AG04449 (cell line): ENCODE measurements at regions not wholly inside any gene's neighbourhood (a gene's known extent, or its start where the extent isn't known, plus 50 kb on each side); places are given as distances from the start of the nearest gene placed in this dataset.
"Not testable (repeated sequence)": the region's sequence is repeated elsewhere in the genome, so short reads cannot be mapped to it uniquely, and the experiment has no call there.

Source experiments
- CTCF ChIA-PET: fragments of 350-600 bp; formaldehyde crosslinking; extraction: SDS; loops from one replicate; lab custom pipeline; 2021; ENCODE audit warnings: antibody characterized with exemption; lab: Yijun Ruan, JAX
- POLR2A ChIA-PET: fragments of 400-600, 350-600 bp; formaldehyde crosslinking; extraction: SDS; loops from one replicate; lab custom pipeline; 2020; ENCODE audit warnings: antibody characterized with exemption, inconsistent platforms; lab: Yijun Ruan, JAX
- DNase-seq: peaks from one replicate; pipeline ENCODE4 v3.0.0-alpha.2; 2010; ENCODE audit warnings: low read depth, low spot score
- H3K4me3 ChIP-seq: 2 replicates; pipeline ENCODE4 v1.5.1; 2011; ENCODE audit warnings: low read depth, mild to moderate bottlenecking, control low read depth, low read length
- CTCF ChIP-seq: IDR thresholded peaks from one replicate; pipeline ENCODE4 v1.5.1; 2011; ENCODE audit warnings: mild to moderate bottlenecking, moderate library complexity, low read length, control low read depth, inconsistent platforms; ENCODE audit not compliant: insufficient read depth; ENCODE audit errors: missing control alignments

DNA sequence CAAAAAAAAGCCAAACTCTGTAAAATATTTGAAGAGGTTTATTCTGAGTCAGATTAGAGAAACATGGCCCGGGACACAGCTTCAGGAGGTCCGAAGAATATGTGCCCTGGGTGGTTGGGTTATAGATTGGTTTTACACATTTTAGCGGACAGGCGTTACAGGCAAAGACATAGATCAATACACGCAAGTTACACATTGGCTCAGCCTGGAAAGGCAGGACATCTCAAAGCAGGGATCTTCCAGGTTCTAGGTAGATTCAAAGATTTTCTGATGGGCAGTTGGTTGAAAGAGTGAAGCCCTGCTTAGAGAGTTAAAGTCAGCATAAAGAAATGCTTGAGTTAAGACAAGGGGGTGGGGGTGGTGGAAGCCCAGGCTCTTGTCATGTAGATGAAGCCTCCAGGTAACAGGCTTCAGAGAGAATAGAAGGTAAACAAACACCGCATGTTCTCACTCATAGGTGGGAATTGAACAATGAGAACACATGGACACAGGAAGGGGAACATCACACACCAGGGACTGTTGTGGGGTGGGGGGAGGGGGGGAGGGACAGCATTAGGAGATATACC is 464.3 kb upstream of the ADARB2 start:
- DNase-seq, result no peak
- no peak for TF ChIP-seq CTCF
- ChIA-PET CTCF (no interaction called here), POLR2A (no interaction called here)
- no peak overlapping the region for H3K4me3 ChIP-seq

- DNase-seq, result no peak
- ChIA-PET CTCF (no interaction called here), POLR2A (no interaction called here)
- no peak overlapping the region for H3K4me3 ChIP-seq
- TF ChIP-seq CTCF, result no peak
Observed at GRCh38 chr10:2197663-2198062, 460.3 kb upstream of the ADARB2 start.

DNA sequence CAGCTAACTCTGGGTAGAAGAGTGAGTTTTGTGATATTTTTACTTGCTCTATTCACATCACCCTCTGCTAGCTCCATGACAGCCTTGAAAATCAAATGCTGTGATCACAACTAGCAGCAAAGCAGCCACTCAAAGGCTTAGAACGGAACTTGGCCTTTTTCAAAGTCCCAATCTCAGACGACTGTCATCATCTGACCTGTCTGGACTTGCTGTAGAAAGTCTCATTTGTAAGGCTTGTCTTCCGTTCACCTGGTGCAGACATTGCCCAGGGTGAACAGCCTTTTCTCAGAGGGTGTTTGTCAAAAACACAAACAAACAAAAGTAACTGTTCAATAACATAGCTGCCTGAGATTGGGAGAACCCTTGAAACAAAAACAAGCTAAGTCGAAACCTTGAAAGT is 458.9 kb upstream of the ADARB2 start:
- CTCF ChIA-PET, result no interaction called here
- POLR2A ChIA-PET, result no interaction called here
- DNase-seq, result no peak
- no peak for TF ChIP-seq CTCF
- H3K4me3 ChIP-seq, result no peak overlapping the region

DNA sequence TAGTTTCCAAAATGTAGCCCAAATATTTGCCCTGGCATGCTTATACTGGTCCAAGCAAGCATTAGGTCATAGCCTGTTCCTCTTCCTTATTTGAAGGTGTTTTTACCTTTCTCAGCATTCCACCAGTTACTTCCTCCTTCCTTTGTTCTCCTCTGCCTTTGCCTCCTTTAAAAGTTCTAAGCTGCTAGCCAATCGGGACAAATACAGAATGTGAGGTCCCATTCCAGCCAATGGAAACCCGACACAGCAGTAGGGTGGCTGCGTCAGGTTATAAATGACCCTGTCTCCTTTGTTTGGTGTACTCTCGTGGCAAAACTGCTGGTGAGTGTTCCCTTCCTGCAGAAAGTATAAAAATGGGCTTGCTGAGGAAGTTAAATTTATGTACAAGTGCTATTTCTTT is 452.0 kb upstream of the ADARB2 start:
- H3K4me3 ChIP-seq, CTCF ChIA-PET, POLR2A ChIA-PET, DNase-seq: not testable (repeated sequence)

DNA sequence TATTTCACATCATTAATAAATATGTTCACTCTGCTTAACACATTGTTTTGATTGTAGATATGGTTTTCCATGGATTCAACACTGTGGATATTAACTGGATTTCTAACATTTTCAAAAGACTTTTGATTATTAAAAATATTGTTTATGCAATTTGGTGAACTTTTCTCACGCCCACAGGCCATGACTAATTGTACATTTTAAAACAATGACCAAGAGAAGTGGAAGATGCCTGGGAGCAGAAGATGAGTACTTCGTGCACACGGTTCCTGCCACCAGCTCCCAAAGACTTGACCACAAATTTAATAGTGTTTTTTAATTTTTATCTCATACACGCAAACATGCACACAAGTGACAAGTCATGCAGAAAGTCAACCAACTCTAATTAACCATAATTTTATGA is 451.0 kb upstream of the ADARB2 start:
- TF ChIP-seq CTCF, result no peak
- ChIA-PET CTCF (no interaction called here), POLR2A (no interaction called here)
- no peak overlapping the region for H3K4me3 ChIP-seq
- DNase-seq, result no peak

- DNase-seq, result no peak
- H3K4me3 ChIP-seq, result no peak overlapping the region
- POLR2A ChIA-PET, result no interaction called here
- CTCF ChIA-PET, result no interaction called here
- no peak for TF ChIP-seq CTCF
Observed at GRCh38 chr10:2173327-2173726, 436.0 kb upstream of the ADARB2 start.

- H3K4me3 ChIP-seq, result no peak overlapping the region
- CTCF ChIA-PET, result no interaction called here
- DNase-seq, result no peak
- no peak for TF ChIP-seq CTCF
- POLR2A ChIA-PET, result no interaction called here
Observed at GRCh38 chr10:2165771-2166460, 428.6 kb upstream of the ADARB2 start.
